GM12892 (cell line): ENCODE measurements at regions not wholly inside any gene's neighbourhood (a gene's known extent, or its start where the extent isn't known, plus 50 kb on each side); places are given as distances from the start of the nearest gene placed in this dataset.

ENCODE experiments used
- POLR2A ChIP-seq: IDR thresholded peaks from 2 replicates; pipeline ENCODE4 v1.6.1; 2011; ENCODE audit warnings: low read depth, low read length, control low read depth
- POLR2AphosphoS5 ChIP-seq: IDR thresholded peaks from 2 replicates; pipeline ENCODE4 v1.6.1; 2011; ENCODE audit warnings: low read depth, low read length, control low read depth
- TAF1 ChIP-seq: IDR thresholded peaks from 2 replicates; pipeline ENCODE4 v1.6.1; 2011; ENCODE audit warnings: low read depth, mild to moderate bottlenecking, control low read depth, low read length, borderline replicate concordance

GRCh38 chr15:98144388-98144787 lies 183.9 kb downstream of the ARRDC4 start:
- TF ChIP-seq TAF1 (no peak), POLR2A (no peak), POLR2AphosphoS5 (no peak)
